Liver (tissue), 8 donors: ENCODE measurements at regions not wholly inside any gene's neighbourhood (a gene's known extent, or its start where the extent isn't known, plus 50 kb on each side); places are given as distances from the start of the nearest gene placed in this dataset.

ENCODE experiments used
- DNase-seq: peaks from one replicate; pipeline ENCODE4 v3.0.0-alpha.2; 2017; ENCODE audit warnings: low spot score
- H3K27ac ChIP-seq, 2 donors: one replicate each; pipeline ENCODE4 v1.7.0; 2013; ENCODE audit warnings: inconsistent platforms in 2 of 2, low read length in 2 of 2, control low read depth in 1 of 2, low read depth in 1 of 2, mild to moderate bottlenecking in 1 of 2
- H3K27me3 ChIP-seq, 4 donors: one replicate each; pipeline versions ENCODE4 v1.6.1 to v1.7.0; 2013; ENCODE audit warnings: low read length in 3 of 4, inconsistent platforms in 1 of 4, mild to moderate bottlenecking in 1 of 4, moderate library complexity in 1 of 4; ENCODE audit not compliant: control insufficient read depth in 4 of 4, insufficient read depth in 4 of 4
- H3K36me3 ChIP-seq, 4 donors: one replicate each; pipeline versions ENCODE4 v1.6.1 to v1.7.0; 2013; ENCODE audit warnings: low read length in 3 of 4, mild to moderate bottlenecking in 3 of 4, low read depth in 1 of 4, moderate library complexity in 1 of 4; ENCODE audit not compliant: control insufficient read depth in 4 of 4, insufficient read depth in 3 of 4
- H3K4me1 ChIP-seq, 4 donors: one replicate each; pipeline versions ENCODE4 v1.6.1 to v1.7.0; 2013; ENCODE audit warnings: low read length in 3 of 4, mild to moderate bottlenecking in 3 of 4, moderate library complexity in 1 of 4; ENCODE audit not compliant: control insufficient read depth in 4 of 4, insufficient read depth in 4 of 4
- H3K4me3 ChIP-seq, 3 donors: one replicate each; pipeline versions ENCODE4 v1.6.1 to v1.7.0; 2013; ENCODE audit warnings: low read length in 3 of 3, control low read depth in 1 of 3, low read depth in 1 of 3, mild to moderate bottlenecking in 1 of 3
- H3K9ac ChIP-seq, 2 donors: one replicate each; pipeline ENCODE4 v1.7.0; 2013; ENCODE audit warnings: low read length in 2 of 2, mild to moderate bottlenecking in 2 of 2, moderate library complexity in 2 of 2, control low read depth in 1 of 2, low read depth in 1 of 2
- H3K9me3 ChIP-seq, 4 donors: one replicate each; pipeline versions ENCODE4 v1.6.1 to v1.7.0; 2013; ENCODE audit warnings: low read length in 3 of 4; ENCODE audit not compliant: control insufficient read depth in 4 of 4
- EGR1 ChIP-seq, 2 donors: IDR thresholded peaks; 2 replicates each; pipeline ENCODE4 v1.6.1; 2016 to 2018; ENCODE audit warnings: antibody characterized with exemption in 2 of 2, low read depth in 2 of 2
- FOXA1 ChIP-seq: IDR thresholded peaks from 2 replicates; pipeline ENCODE4 v1.6.1; 2016; ENCODE audit warnings: antibody characterized with exemption
- FOXA2 ChIP-seq: IDR thresholded peaks from 2 replicates; pipeline ENCODE4 v1.6.1; 2016; ENCODE audit warnings: antibody characterized with exemption
- GABPA ChIP-seq, 2 donors: IDR thresholded peaks in 1 of 2; conservative IDR thresholded peaks in 1 of 2; 2 replicates each; pipeline ENCODE4 v1.6.1; 2016; ENCODE audit warnings: antibody characterized with exemption in 2 of 2, mild to moderate bottlenecking in 1 of 2, moderate library complexity in 1 of 2
- HNF4G ChIP-seq: IDR thresholded peaks from 2 replicates; pipeline ENCODE4 v1.6.1; 2016; ENCODE audit warnings: antibody characterized with exemption
- JUND ChIP-seq, 2 donors: IDR thresholded peaks; 2 replicates each; pipeline ENCODE4 v1.6.1; 2016; ENCODE audit warnings: antibody characterized with exemption in 2 of 2
- NR2F2 ChIP-seq: IDR thresholded peaks from 2 replicates; pipeline ENCODE4 v1.6.1; 2016; ENCODE audit warnings: antibody characterized with exemption
- RXRA ChIP-seq, 2 donors: IDR thresholded peaks; 2 replicates each; pipeline ENCODE4 v1.6.1; 2017 to 2018; ENCODE audit warnings: antibody characterized with exemption in 2 of 2, mild to moderate bottlenecking in 1 of 2
- SP1 ChIP-seq: IDR thresholded peaks from 2 replicates; pipeline ENCODE4 v1.6.1; 2018; ENCODE audit warnings: antibody characterized with exemption, mild to moderate bottlenecking
- TAF1 ChIP-seq: conservative IDR thresholded peaks from 2 replicates; pipeline ENCODE4 v1.6.1; 2016; ENCODE audit warnings: antibody characterized with exemption, mild to moderate bottlenecking
- YY1 ChIP-seq: IDR thresholded peaks from 2 replicates; pipeline ENCODE4 v1.6.1; 2016; ENCODE audit warnings: antibody characterized with exemption, mild to moderate bottlenecking
- WGBS: extraction: QIAGEN DNeasy Blood & Tissue Kit; methylation state at CpG from one replicate; pipeline ENCODE4 v1.1.7; 2013; 5-methylcytosine and 5-hydroxymethylcytosine counted together
- TF ChIP-seq, protein P1 (sequence below): fragments of 150-350 bp; IDR thresholded peaks from 2 replicates; pipeline ENCODE4 v1.5.1; 2017; ENCODE audit warnings: improper control_type of control experiment, low read depth, low read length; ENCODE audit not compliant: missing input control
- TF ChIP-seq, protein P2 (sequence below): IDR thresholded peaks from 2 replicates; pipeline ENCODE4 v1.6.1; 2016; ENCODE audit warnings: antibody characterized with exemption, mild to moderate bottlenecking
- TF ChIP-seq, protein P3 (sequence below): IDR thresholded peaks from 2 replicates; pipeline ENCODE4 v1.6.1; 2016; ENCODE audit warnings: antibody characterized with exemption
- TF ChIP-seq, protein P4 (sequence below): IDR thresholded peaks from 2 replicates; pipeline ENCODE4 v1.6.1; 2016; ENCODE audit warnings: antibody characterized with exemption
- TF ChIP-seq, protein P5 (sequence below): IDR thresholded peaks from 2 replicates; pipeline ENCODE4 v1.6.1; 2016; ENCODE audit warnings: antibody characterized with exemption
- donor health status: healthy.
- donor health status: healthy.
- donor health status: healthy.
- donor health status: healthy.
- donor health status: healthy.

DNA sequence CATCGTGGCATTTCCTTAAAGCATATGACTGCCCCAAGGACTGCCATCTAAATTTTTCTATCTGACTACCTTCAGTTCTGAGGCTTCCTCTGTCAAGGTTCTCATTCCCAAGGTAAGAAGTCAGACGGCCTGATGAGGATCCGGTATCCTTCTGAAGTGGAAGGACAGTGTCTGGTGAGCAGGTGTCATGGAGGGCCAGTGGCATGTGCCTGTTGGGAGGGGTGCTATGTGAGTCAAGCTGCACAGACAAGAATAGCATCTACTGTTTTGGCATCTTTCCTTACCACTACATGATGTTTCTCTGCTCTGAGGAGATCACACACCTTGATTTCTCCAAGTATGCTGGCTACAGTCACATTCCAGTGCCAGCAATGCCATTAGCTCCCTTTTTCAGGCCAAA is 99.6 kb upstream of the RGS1 start (continued):
- TF ChIP-seq, protein P1, sequence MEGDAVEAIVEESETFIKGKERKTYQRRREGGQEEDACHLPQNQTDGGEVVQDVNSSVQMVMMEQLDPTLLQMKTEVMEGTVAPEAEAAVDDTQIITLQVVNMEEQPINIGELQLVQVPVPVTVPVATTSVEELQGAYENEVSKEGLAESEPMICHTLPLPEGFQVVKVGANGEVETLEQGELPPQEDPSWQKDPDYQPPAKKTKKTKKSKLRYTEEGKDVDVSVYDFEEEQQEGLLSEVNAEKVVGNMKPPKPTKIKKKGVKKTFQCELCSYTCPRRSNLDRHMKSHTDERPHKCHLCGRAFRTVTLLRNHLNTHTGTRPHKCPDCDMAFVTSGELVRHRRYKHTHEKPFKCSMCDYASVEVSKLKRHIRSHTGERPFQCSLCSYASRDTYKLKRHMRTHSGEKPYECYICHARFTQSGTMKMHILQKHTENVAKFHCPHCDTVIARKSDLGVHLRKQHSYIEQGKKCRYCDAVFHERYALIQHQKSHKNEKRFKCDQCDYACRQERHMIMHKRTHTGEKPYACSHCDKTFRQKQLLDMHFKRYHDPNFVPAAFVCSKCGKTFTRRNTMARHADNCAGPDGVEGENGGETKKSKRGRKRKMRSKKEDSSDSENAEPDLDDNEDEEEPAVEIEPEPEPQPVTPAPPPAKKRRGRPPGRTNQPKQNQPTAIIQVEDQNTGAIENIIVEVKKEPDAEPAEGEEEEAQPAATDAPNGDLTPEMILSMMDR = no peak

DNA sequence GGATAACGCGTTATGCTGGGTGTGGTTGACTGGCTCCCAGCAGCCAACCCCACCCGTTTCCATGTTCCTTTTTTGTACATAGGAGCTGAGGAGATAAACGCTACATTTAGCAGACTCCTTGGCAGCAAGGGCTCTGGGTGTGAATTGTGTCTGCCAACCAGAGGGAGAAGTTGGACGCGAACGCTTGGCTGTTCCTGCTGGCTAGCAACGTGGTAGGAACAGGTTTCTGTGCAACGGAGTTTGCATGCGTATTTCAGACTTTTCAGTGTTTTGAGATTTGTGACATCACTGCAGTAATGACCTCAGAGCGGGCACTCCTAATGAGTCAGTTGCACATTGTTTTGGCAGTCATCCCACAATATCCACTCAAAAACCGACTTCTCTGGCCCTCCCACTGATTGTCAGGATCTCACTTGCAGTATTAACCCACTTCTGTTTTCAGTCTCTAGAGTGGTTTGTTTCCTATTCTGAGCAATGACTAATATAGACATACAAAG is 98.7 kb upstream of the RGS1 start:
- no peak overlapping the region for H3K9ac ChIP-seq
- no peaks in the 10 kb centered on the region for H3K9me3 ChIP-seq
- H3K27ac ChIP-seq = no peak overlapping the region
- TF ChIP-seq, protein P2, sequence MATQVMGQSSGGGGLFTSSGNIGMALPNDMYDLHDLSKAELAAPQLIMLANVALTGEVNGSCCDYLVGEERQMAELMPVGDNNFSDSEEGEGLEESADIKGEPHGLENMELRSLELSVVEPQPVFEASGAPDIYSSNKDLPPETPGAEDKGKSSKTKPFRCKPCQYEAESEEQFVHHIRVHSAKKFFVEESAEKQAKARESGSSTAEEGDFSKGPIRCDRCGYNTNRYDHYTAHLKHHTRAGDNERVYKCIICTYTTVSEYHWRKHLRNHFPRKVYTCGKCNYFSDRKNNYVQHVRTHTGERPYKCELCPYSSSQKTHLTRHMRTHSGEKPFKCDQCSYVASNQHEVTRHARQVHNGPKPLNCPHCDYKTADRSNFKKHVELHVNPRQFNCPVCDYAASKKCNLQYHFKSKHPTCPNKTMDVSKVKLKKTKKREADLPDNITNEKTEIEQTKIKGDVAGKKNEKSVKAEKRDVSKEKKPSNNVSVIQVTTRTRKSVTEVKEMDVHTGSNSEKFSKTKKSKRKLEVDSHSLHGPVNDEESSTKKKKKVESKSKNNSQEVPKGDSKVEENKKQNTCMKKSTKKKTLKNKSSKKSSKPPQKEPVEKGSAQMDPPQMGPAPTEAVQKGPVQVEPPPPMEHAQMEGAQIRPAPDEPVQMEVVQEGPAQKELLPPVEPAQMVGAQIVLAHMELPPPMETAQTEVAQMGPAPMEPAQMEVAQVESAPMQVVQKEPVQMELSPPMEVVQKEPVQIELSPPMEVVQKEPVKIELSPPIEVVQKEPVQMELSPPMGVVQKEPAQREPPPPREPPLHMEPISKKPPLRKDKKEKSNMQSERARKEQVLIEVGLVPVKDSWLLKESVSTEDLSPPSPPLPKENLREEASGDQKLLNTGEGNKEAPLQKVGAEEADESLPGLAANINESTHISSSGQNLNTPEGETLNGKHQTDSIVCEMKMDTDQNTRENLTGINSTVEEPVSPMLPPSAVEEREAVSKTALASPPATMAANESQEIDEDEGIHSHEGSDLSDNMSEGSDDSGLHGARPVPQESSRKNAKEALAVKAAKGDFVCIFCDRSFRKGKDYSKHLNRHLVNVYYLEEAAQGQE = no peak
- TF ChIP-seq TAF1 = no peak
- TF ChIP-seq RXRA (IDR thresholded peaks at IDR 0.05) = no peak
- no peak for TF ChIP-seq SP1
- TF ChIP-seq EGR1 (IDR thresholded peaks at IDR 0.05; ENCODE audit: low read depth in 2 of 2) = no peak
- no peak for TF ChIP-seq FOXA1
- TF ChIP-seq, protein P3, sequence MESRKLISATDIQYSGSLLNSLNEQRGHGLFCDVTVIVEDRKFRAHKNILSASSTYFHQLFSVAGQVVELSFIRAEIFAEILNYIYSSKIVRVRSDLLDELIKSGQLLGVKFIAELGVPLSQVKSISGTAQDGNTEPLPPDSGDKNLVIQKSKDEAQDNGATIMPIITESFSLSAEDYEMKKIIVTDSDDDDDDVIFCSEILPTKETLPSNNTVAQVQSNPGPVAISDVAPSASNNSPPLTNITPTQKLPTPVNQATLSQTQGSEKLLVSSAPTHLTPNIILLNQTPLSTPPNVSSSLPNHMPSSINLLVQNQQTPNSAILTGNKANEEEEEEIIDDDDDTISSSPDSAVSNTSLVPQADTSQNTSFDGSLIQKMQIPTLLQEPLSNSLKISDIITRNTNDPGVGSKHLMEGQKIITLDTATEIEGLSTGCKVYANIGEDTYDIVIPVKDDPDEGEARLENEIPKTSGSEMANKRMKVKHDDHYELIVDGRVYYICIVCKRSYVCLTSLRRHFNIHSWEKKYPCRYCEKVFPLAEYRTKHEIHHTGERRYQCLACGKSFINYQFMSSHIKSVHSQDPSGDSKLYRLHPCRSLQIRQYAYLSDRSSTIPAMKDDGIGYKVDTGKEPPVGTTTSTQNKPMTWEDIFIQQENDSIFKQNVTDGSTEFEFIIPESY = no peak
- no peak for TF ChIP-seq GABPA (IDR thresholded peaks at IDR 0.05 in 1 of 2, conservative IDR thresholded peaks at IDR 0.05 in 1 of 2)
- TF ChIP-seq, protein P4, sequence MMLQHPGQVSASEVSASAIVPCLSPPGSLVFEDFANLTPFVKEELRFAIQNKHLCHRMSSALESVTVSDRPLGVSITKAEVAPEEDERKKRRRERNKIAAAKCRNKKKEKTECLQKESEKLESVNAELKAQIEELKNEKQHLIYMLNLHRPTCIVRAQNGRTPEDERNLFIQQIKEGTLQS = no peak
- H3K4me1 ChIP-seq = no peaks in the 10 kb centered on the region
- WGBS = 71% methylated on average over 12 of the region's 12 CpGs
- no peaks in the 10 kb centered on the region for H3K27me3 ChIP-seq
- H3K4me3 ChIP-seq = no peak overlapping the region
- H3K36me3 ChIP-seq = no peaks in the 10 kb centered on the region
- DNase-seq = no peak

DNA sequence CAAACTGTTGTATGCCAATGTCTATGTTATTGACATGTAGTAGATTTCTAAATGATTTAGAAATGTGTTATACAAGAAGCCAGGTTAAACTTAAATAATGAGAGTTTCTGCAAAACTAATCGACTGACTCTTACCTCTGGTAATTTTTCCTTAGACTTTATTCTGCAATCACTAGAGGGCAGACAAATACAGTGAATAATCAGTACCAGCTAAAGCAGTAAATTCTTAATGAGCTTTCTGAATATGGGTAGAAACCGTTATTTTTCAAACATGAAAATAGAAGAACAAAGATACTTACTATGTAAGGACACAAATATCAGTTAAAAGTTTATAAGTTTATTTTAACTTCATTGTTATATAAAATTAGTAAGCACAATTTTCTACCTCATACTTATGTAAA is 97.9 kb upstream of the RGS1 start:
- no peaks in the 10 kb centered on the region for H3K27me3 ChIP-seq
- no peaks in the 10 kb centered on the region for H3K9me3 ChIP-seq
- DNase-seq = no peak
- no peak overlapping the region for H3K9ac ChIP-seq
- H3K27ac ChIP-seq = no peak overlapping the region
- no peaks in the 10 kb centered on the region for H3K4me1 ChIP-seq
- no peak overlapping the region for H3K4me3 ChIP-seq
- H3K36me3 ChIP-seq = no peaks in the 10 kb centered on the region
- 5% methylated on average over 2 of the region's 2 CpGs for WGBS
- TF ChIP-seq, protein P5, sequence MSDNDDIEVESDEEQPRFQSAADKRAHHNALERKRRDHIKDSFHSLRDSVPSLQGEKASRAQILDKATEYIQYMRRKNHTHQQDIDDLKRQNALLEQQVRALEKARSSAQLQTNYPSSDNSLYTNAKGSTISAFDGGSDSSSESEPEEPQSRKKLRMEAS = no peak
- TF ChIP-seq HNF4G (no peak), YY1 (no peak), JUND (IDR thresholded peaks at IDR 0.05) (no peak), FOXA2 (no peak), NR2F2 (no peak), EGR1 (IDR thresholded peaks at IDR 0.05; ENCODE audit: low read depth in 2 of 2) (no peak), FOXA1 (no peak)
- TF ChIP-seq, protein P3 = no peak
- TF ChIP-seq, protein P1 = peak; percentile 58
- TF ChIP-seq, protein P4 = no peak
